Brain microvascular endothelial cell (primary cell): ENCODE measurements at regions not wholly inside any gene's neighbourhood (a gene's known extent, or its start where the extent isn't known, plus 50 kb on each side); places are given as distances from the start of the nearest gene placed in this dataset.

Experiments
- DNase-seq: peaks from one replicate; pipeline ENCODE4 v3.0.0-alpha.2; 2020
- H3K27ac ChIP-seq: fragments of 250-450 bp; sonication (Bioruptor Pico); 2 replicates; pipeline ENCODE4 v1.5.1; 2020; ENCODE audit warnings: mild to moderate bottlenecking, moderate library complexity
- H3K27me3 ChIP-seq: fragments of 250-450 bp; sonication (Bioruptor Pico); replicated peaks from 2 replicates; pipeline ENCODE4 v1.5.1; 2020; ENCODE audit warnings: mild to moderate bottlenecking
- H3K36me3 ChIP-seq: fragments of 250-450 bp; sonication (Bioruptor Pico); replicated peaks from 2 replicates; pipeline ENCODE4 v1.5.1; 2020; ENCODE audit warnings: mild to moderate bottlenecking
- H3K4me3 ChIP-seq: 2 replicates; pipeline ENCODE4 v1.5.1; 2011; ENCODE audit warnings: low read depth, mild to moderate bottlenecking, control low read depth, low read length, moderate library complexity
- in situ Hi-C: cut with HindIII; loops from 2 replicates; pipeline ENCODE4 v1.10.0; 2017; ENCODE audit warnings: low sequenced_read_pairs, low pct_ligation_motif_present
- TF ChIP-seq, protein P1 (sequence below): IDR thresholded peaks from 2 replicates; pipeline ENCODE4 v1.5.1; 2011; ENCODE audit warnings: low read depth, mild to moderate bottlenecking, moderate library complexity, low read length, control low read depth, inconsistent platforms; ENCODE audit errors: missing control alignments

DNA sequence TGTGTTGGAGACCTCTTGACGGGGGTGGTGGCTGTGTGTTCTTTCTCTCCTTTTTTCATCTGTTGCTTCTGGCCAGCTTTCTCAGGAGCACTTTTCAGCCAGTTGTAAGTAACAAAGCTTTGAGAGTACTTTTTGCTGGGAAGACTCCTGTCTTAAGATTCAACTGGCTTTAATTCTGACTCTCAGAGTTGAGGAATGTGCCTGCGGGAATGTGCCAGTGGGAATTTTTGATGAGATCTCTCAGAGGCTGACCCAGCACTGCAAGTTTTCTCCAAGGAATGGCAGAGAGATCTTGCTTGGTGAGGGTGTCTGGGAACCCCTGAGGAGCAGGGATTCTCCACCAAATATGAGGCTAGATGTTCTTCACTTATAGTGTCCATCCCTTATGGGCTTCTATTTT, 91.6 kb upstream of the OR9Q1 start:
- in situ Hi-C loops: no loop called here

DNA sequence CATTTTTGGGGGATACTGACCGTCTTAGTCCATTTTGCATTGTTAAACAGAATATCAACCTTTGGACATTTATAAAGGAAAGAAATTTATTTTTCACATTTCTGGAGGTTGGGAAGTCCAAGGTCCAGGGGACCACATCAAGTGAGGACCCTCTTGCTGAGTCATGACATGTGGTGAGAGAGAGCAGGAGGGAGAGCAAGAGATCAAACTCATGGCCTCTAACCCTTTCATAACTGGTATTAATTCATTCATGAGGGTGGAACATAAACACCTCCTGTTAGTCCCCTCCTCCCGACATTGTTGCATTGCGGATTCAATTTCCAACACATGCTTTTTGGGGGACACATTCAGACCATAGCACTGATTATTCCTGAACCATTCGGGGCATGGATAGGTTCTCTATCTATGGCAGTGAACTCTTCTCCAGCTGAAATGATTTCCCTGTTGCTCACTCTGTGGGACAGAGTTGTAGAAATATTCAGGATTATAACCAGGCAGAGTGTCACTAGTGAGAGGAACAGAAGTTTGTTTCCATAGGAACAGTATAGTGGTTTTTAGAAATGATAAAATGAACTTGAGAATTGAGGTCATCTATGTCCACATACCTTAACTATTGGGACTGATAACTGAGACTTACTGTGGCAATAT, 88.2 kb upstream of the OR9Q1 start:
- no peak for DNase-seq
- TF ChIP-seq, protein P1, sequence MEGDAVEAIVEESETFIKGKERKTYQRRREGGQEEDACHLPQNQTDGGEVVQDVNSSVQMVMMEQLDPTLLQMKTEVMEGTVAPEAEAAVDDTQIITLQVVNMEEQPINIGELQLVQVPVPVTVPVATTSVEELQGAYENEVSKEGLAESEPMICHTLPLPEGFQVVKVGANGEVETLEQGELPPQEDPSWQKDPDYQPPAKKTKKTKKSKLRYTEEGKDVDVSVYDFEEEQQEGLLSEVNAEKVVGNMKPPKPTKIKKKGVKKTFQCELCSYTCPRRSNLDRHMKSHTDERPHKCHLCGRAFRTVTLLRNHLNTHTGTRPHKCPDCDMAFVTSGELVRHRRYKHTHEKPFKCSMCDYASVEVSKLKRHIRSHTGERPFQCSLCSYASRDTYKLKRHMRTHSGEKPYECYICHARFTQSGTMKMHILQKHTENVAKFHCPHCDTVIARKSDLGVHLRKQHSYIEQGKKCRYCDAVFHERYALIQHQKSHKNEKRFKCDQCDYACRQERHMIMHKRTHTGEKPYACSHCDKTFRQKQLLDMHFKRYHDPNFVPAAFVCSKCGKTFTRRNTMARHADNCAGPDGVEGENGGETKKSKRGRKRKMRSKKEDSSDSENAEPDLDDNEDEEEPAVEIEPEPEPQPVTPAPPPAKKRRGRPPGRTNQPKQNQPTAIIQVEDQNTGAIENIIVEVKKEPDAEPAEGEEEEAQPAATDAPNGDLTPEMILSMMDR: no peak
- in situ Hi-C loops: no loop called here
- Histone ChIP-seq H3K4me3 (no peak overlapping the region), H3K27ac (no peak overlapping the region), H3K27me3 (no peaks in the 10 kb centered on the region), H3K36me3 (no peaks in the 10 kb centered on the region)

More for the DNA sequence above, 91.6 kb upstream of the OR9Q1 start:
- H3K4me3 ChIP-seq: no peak overlapping the region
- TF ChIP-seq, protein P1: no peak
- DNase-seq: no peak
- H3K27me3 ChIP-seq: no peaks in the 10 kb centered on the region
- H3K36me3 ChIP-seq: no peaks in the 10 kb centered on the region
- no peak overlapping the region for H3K27ac ChIP-seq

GRCh38 chr11:57936050-57936418, 87.6 kb upstream of the OR9Q1 start:
- in situ Hi-C loops: no loop called here
- H3K27ac ChIP-seq: no peak overlapping the region
- DNase-seq: no peak
- H3K4me3 ChIP-seq: no peak overlapping the region
- no peaks in the 10 kb centered on the region for H3K36me3 ChIP-seq
- TF ChIP-seq, protein P1: no peak
- H3K27me3 ChIP-seq: no peaks in the 10 kb centered on the region

GRCh38 chr11:57937431-57937830, 86.2 kb upstream of the OR9Q1 start:
- no peaks in the 10 kb centered on the region for H3K27me3 ChIP-seq
- H3K27ac ChIP-seq: no peak overlapping the region
- TF ChIP-seq, protein P1: no peak
- H3K4me3 ChIP-seq: no peak overlapping the region
- H3K36me3 ChIP-seq: no peaks in the 10 kb centered on the region
- DNase-seq: no peak
- in situ Hi-C loops: no loop called here

DNA sequence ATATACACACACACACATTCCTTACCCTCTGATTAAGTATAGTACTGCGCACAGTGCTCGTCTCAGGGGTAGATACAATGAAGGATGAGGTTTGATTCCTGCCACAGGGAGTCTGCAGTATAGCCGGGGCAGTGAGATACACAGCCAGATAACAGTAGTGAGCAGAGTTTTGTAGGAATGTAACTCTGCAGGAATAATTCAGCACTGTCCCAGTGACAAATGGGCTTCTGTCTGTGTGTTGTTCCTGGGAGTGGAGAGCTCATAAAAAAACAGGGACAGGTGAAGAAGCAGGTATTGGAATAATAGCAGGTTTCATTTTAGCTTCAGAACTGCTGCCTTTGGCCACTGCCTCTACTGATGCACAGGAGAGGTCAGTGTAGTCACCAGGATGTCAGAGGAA, 85.3 kb upstream of the OR9Q1 start:
- TF ChIP-seq, protein P1: no peak
- in situ Hi-C loops: no loop called here
- DNase-seq: no peak
- H3K27me3 ChIP-seq: no peaks in the 10 kb centered on the region
- H3K4me3 ChIP-seq: no peak overlapping the region
- no peaks in the 10 kb centered on the region for H3K36me3 ChIP-seq
- H3K27ac ChIP-seq: no peak overlapping the region
